Fibroblast of the aortic adventitia (primary cell): ENCODE measurements at regions not wholly inside any gene's neighbourhood (a gene's known extent, or its start where the extent isn't known, plus 50 kb on each side); places are given as distances from the start of the nearest gene placed in this dataset.
"Not testable (repeated sequence)": the region's sequence is repeated elsewhere in the genome, so short reads cannot be mapped to it uniquely, and the experiment has no call there.

Experiments used
- DNase-seq: peaks from one replicate; pipeline ENCODE4 v3.0.0-alpha.2; 2010; ENCODE audit warnings: low read depth
- H3K4me3 ChIP-seq: 2 replicates; pipeline ENCODE4 v1.5.1; 2011; ENCODE audit warnings: low read depth, mild to moderate bottlenecking, control low read depth, low read length, moderate library complexity
- CTCF ChIP-seq: IDR thresholded peaks from 2 replicates; pipeline ENCODE4 v1.5.1; 2011; ENCODE audit warnings: mild to moderate bottlenecking, low read length, control low read depth, inconsistent platforms; ENCODE audit not compliant: insufficient read depth

- TF ChIP-seq CTCF, result no peak
Observed at GRCh38 chr4:147284935-147285334, 196.0 kb upstream of the EDNRA start.

GRCh38 chr4:147285751-147286150 is 195.1 kb upstream of the EDNRA start:
- DNase-seq, result peak; percentile 54
- no peak overlapping the region for H3K4me3 ChIP-seq
- TF ChIP-seq CTCF, result no peak

More at GRCh38 chr4:147284935-147285334, 196.0 kb upstream of the EDNRA start:
- no peak overlapping the region for H3K4me3 ChIP-seq
- DNase-seq, result peak; percentile 3

- no peak for DNase-seq
- TF ChIP-seq CTCF, result no peak
- no peak overlapping the region for H3K4me3 ChIP-seq
Observed at GRCh38 chr4:147286846-147287587, 193.9 kb upstream of the EDNRA start.

GRCh38 chr4:147287588-147287890 is 193.4 kb upstream of the EDNRA start:
- DNase-seq, result peak; percentile 16
- H3K4me3 ChIP-seq, result no peak overlapping the region
- TF ChIP-seq CTCF, result no peak

GRCh38 chr4:147288512-147288911 is 192.4 kb upstream of the EDNRA start:
- TF ChIP-seq CTCF, result no peak
- peak; percentile 14 for DNase-seq
- H3K4me3 ChIP-seq, result no peak overlapping the region

- TF ChIP-seq CTCF, result no peak
- DNase-seq, result no peak
- H3K4me3 ChIP-seq, result no peak overlapping the region
Observed at GRCh38 chr4:147289181-147289580, 191.7 kb upstream of the EDNRA start.

GRCh38 chr4:147292604-147293313 is 188.1 kb upstream of the EDNRA start:
- H3K4me3 ChIP-seq, DNase-seq: not testable (repeated sequence)

GRCh38 chr4:147293314-147293677 is 187.6 kb upstream of the EDNRA start:
- not testable (repeated sequence) for DNase-seq, H3K4me3 ChIP-seq
